GM18867 (cell line): ENCODE measurements at regions not wholly inside any gene's neighbourhood (a gene's known extent, or its start where the extent isn't known, plus 50 kb on each side); places are given as distances from the start of the nearest gene placed in this dataset.

Source experiments
- ATAC-seq: cut with Tn5 transposase; IDR thresholded peaks from one replicate; pipeline ENCODE4 v1.9.1; 2021; ENCODE audit warnings: mild to moderate bottlenecking, moderate library complexity; ENCODE audit not compliant: unreplicated experiment

GRCh38 chr7:84629640-84630318 lies 435.2 kb upstream of the SEMA3A start:
- ATAC-seq: no peak

GRCh38 chr7:84629216-84629615 lies 434.6 kb upstream of the SEMA3A start:
- ATAC-seq: no peak

- no peak for ATAC-seq
Measured at GRCh38 chr7:84627250-84627649, 432.7 kb upstream of the SEMA3A start.

GRCh38 chr7:84624927-84625326 lies 430.3 kb upstream of the SEMA3A start:
- ATAC-seq: no peak

- ATAC-seq: no peak
Measured at GRCh38 chr7:84624527-84624926, 429.9 kb upstream of the SEMA3A start.

GRCh38 chr7:84617265-84618030 lies 422.9 kb upstream of the SEMA3A start:
- no peak for ATAC-seq

- ATAC-seq: no peak
Measured at GRCh38 chr7:84614821-84615501, 420.4 kb upstream of the SEMA3A start.

GRCh38 chr7:84612981-84613681 lies 418.5 kb upstream of the SEMA3A start:
- no peak for ATAC-seq

- no peak for ATAC-seq
Measured at GRCh38 chr7:84611391-84611790, 416.8 kb upstream of the SEMA3A start.

GRCh38 chr7:84610390-84610789 lies 415.8 kb upstream of the SEMA3A start:
- no peak for ATAC-seq

- no peak for ATAC-seq
Measured at GRCh38 chr7:84605301-84605700, 410.7 kb upstream of the SEMA3A start.

GRCh38 chr7:84603545-84603944 lies 409.0 kb upstream of the SEMA3A start:
- ATAC-seq: no peak

GRCh38 chr7:84595026-84595425 lies 400.4 kb upstream of the SEMA3A start:
- no peak for ATAC-seq

- no peak for ATAC-seq
Measured at GRCh38 chr7:84591897-84592296, 397.3 kb upstream of the SEMA3A start.

- ATAC-seq: no peak
Measured at GRCh38 chr7:84589012-84589411, 394.4 kb upstream of the SEMA3A start.

GRCh38 chr7:84583331-84583730 lies 388.7 kb upstream of the SEMA3A start:
- ATAC-seq: no peak

GRCh38 chr7:84582747-84583146 lies 388.2 kb upstream of the SEMA3A start:
- ATAC-seq: no peak

GRCh38 chr7:84578825-84579224 lies 384.2 kb upstream of the SEMA3A start:
- no peak for ATAC-seq

- no peak for ATAC-seq
Measured at GRCh38 chr7:84568781-84569180, 374.2 kb upstream of the SEMA3A start.

- ATAC-seq: no peak
Measured at GRCh38 chr7:84565345-84566074, 370.9 kb upstream of the SEMA3A start.

GRCh38 chr7:84553711-84554110 lies 359.1 kb upstream of the SEMA3A start:
- ATAC-seq: no peak
